ENCODE measurements at regions not wholly inside any gene's neighbourhood (a gene's known extent, or its start where the extent isn't known, plus 50 kb on each side); places are given as distances from the start of the nearest gene placed in this dataset.

DNA sequence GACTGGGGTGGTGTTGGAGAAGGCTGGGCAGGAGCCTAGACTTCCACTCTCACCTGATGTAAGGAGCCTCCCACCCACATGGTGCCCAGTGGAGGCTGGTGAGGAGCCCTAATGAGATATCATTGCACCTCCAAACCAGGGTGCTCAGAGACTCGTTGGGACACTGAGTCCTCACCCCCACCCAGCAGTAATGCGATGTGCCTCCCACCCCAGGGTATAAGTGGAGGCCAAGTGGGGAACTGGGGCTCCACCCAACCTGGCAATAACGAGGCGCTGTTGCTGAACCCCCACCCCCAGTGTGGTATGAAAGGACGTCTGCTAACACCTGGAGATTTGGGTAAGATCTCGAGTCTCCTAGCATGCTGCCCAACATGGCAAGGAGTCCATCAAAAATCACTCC is 510.2 kb downstream of the PREX1 start:
- TF ChIP-seq, protein P1, sequence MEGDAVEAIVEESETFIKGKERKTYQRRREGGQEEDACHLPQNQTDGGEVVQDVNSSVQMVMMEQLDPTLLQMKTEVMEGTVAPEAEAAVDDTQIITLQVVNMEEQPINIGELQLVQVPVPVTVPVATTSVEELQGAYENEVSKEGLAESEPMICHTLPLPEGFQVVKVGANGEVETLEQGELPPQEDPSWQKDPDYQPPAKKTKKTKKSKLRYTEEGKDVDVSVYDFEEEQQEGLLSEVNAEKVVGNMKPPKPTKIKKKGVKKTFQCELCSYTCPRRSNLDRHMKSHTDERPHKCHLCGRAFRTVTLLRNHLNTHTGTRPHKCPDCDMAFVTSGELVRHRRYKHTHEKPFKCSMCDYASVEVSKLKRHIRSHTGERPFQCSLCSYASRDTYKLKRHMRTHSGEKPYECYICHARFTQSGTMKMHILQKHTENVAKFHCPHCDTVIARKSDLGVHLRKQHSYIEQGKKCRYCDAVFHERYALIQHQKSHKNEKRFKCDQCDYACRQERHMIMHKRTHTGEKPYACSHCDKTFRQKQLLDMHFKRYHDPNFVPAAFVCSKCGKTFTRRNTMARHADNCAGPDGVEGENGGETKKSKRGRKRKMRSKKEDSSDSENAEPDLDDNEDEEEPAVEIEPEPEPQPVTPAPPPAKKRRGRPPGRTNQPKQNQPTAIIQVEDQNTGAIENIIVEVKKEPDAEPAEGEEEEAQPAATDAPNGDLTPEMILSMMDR (IDR thresholded peaks at IDR 0.05): no peak
- TF ChIP-seq POLR2A (IDR thresholded peaks at IDR 0.05): no peak

Data from right lobe of liver (tissue), 4 donors.